NCI-H1105 treated with DMSO at 0.1 percent for 48 hours (cell line): ENCODE measurements at regions not wholly inside any gene's neighbourhood (a gene's known extent, or its start where the extent isn't known, plus 50 kb on each side); places are given as distances from the start of the nearest gene placed in this dataset.
A peak's percentile ranks its signal among the peaks of the same experiment; 100 is the strongest.

Experiments
- DNase-seq: peaks from one replicate; lab custom pipeline; 2025; lab: John Stamatoyannopoulos, UW

DNA sequence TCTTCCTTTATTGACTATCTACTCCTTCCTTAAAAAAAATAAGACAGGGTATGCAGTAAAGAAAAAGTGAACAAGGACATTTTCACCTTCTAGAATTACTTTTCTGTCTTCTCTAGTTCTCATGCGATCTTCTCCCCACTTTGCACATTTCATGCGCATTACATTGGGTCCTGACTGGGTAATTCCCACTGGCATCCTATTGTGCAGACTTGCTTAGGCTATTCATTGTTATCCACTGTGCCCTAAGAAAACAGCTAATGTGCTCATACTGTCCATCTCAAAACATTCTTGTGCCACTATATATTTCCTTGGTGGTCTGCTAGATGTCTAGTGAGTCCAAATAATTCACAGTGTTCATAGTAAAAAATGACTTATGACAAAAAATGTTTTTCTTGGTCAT lies 447.4 kb upstream of the ROBO1 start:
- no peak for DNase-seq

DNA sequence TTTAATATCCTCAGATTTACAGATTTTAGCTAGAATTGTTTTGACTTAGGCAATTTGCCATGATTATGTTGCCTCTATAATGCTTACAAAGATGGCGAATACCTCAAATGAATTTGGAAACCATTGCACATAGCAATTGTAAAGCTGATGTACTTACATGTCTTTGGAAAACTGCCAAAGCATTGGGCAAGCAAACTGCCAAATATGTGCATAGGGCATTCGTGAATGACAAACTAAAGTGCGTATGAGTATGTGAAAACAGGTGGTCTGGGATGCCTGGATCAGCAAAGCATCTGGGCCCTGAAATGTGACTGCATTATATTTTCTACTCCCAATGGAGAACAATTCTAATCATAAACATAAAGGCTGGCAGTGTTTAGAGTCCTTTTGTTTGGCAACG lies 445.3 kb upstream of the ROBO1 start:
- peak; percentile 90 for DNase-seq

DNA sequence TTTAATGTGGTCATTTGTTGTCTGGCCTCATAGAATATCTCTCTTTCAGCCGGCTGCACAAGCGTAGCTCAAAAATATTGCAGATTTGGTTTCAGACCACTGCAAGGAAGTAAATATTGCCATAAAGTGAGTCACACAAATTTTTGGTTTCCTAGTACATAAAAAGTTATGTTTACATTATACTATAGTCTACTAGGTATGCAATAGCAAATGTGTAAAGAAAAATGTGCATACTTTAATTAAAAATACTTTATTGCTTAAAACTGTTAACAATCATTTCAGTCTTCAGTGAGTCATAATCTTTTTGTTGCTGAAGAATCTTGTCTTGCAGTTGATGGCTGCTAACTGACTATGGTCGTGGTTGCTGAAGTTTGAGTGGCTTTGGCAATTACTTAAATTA lies 425.1 kb upstream of the ROBO1 start:
- no peak for DNase-seq

DNA sequence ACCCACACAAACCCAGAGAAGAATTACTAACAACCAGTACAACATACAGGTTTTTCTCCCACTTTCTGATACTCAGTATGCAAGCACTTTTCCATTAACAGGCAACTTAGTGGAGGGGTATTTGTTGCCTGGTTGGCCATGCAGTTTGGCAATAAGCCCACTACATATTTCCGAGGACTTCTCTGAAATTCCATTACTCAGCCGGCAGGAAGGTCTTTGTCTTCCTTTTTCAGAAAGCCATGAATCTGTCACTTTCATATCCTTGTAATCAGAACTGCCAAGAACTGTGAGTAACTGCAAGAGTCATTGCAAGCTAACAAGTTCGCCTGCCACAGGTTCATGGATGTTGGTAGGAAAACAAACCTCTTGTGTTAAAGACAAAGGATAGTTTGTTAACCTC lies 422.3 kb upstream of the ROBO1 start:
- DNase-seq = no peak

DNA sequence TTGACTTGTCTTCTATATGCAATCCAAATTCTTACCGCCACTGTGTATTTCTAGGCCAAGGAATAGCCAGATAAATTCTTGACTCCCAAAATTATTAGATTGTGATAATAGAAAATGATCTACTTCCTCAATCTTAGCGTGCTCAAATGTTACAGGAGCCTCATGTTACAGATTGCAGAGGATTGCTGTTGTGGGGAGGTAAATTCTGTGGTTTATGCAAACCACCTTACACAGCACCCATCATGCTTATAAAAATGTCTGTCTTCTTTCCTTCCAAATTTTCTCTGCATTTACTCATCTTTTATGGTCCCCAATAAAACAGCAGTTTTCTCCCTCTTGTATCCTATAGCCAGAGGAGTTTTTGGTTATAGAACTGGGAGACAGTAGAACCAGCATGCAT lies 420.2 kb upstream of the ROBO1 start:
- DNase-seq = no peak

DNA sequence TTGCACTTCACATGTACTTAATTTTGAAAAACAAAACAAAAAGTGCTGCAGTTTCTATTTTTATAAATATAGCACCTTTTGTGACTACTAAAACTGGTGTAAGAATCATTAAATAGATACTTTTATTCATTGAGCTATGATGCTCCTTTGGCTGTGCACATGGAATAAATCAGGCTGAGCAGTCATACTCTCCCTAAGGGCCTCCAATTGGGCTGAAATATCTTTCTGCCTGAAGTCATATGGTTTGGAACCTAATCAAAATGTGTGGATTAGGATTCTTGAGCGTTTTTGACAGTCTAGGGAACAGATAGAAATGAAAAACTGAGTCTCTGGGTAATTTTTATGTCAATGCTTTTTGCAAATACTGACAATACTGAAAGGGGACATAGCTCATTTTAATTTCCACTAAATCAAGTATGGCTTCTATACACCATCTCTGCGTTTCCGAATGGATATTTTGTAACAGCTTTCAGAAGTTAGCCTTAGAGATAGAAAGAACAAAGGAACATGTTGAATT lies 392.2 kb upstream of the ROBO1 start:
- DNase-seq = no peak

DNA sequence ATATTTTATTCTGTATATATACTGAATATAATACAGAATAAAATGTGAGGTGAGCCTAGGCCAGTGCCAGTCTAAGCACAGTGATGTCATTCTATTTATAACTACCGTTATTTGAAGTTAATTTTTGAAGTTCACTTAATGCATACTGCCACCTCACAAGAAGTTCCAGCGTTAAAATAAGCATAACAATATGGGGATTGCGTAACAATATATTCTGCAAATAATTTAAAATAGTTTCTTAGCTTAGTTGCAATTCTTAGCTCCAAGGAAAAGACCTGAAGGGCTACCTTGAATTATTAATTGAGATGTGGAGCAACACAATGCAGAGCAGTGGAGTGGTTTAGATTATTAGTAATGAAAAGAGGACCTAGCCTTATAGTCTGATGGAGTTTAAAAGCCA lies 390.5 kb upstream of the ROBO1 start:
- DNase-seq = no peak

DNA sequence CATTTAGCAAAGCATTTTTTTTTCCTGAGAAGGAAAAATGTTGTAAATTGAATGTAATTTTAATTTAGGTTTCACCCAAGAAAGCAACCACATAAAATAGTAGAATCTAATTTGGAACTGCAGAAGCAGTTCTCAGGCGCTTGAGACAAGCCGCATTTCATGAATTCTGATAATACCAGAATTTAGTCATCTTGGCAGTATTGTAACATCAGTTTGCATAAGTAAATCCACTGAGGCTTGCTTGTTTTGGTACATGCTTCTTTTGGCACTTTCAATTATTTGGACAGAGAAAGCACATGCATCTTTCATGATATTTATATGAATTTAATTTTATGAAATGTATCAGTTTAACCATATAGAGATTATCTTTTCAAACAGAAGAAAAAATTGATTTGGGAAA lies 389.7 kb upstream of the ROBO1 start:
- DNase-seq = no peak

DNA sequence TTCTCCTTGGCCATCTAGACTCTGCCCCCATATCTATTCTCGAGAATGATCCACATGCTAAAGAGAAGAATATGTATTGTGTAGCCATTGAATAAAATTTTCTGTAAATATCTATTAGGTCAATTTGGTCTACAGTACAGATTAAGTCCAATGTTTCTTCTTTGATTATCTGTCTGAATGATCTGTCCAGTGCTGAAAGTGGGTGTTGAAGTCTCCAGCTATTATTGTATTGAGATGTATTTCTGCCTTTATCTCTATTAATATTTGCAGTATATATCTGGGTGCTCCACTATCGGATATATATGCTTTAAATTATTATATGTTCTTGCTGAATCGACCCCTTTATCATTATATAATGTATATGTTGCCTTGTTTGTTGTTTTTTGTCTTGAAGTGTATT lies 384.9 kb upstream of the ROBO1 start:
- no peak for DNase-seq

DNA sequence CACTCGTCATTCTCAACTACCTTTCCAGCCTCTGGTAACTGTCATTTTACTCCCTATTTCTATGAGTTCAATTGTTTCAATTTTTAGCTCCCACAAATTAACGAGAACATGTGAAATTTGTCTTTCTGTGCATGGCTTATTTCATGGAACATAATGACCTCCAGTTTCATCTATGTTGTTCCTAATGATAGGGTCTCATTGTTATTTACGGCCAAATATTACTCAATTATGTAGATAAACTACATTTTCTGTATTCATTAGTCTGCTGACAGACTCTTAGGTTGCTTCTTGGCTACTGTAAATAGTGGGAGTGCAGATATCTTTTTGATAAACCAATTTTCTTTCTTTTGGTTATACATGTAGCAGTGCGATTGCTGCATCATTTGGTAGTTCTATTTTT lies 374.9 kb upstream of the ROBO1 start:
- peak; percentile 40 for DNase-seq

DNA sequence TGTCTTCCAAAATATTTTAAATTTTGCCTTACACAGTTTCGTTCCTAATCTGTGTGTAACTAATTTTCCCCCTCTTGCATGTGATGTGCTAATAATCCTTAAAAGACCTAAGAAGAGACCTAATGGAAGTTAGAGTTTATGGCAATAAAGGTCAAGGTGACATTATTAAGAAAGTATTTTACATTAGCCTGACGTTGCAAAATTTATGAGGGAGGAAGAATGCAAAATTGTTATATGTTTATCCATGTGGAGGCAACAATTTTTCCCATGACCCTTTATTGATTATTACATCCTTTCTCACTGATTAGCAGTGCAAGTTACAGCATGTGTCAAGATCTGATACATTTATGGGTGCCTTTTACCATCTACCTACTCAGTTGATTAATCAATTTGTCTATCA lies 373.8 kb upstream of the ROBO1 start:
- no peak for DNase-seq

DNA sequence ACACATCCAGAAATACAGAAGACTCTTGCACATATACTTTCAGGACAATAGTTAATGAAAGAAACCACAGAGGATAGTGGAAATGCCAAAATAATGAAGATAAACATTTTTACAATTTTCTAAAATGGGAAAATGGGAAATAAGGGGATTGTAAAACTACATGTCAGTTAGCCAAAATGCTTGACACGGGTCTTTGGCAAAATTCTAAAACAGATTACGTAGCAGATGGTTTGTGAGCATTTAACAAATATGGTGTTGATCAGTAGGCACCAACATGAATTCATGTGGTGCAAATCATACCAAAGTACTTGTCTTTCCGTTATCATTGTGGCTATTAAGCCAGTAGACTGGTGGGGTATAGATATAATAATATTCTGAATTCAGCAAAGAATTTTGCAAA lies 348.5 kb upstream of the ROBO1 start:
- no peak for DNase-seq

DNA sequence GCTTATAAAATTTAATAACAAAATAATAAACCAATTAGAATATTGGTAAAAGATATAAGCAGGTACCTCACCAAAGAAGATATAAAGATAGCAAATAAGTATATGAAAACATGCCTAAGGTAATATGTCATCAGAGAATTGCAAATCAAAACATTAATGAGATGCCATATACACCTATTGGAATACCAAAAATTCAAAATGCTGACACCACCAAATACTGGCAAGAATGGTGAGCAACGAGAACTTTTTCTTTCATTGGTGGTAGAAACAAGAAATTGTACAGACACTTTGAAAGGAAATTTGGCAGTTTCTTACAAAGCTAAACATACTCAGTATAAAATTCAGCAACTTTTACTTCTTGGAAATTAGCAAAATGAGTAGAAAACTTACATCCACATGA lies 346.9 kb upstream of the ROBO1 start:
- no peak for DNase-seq

DNA sequence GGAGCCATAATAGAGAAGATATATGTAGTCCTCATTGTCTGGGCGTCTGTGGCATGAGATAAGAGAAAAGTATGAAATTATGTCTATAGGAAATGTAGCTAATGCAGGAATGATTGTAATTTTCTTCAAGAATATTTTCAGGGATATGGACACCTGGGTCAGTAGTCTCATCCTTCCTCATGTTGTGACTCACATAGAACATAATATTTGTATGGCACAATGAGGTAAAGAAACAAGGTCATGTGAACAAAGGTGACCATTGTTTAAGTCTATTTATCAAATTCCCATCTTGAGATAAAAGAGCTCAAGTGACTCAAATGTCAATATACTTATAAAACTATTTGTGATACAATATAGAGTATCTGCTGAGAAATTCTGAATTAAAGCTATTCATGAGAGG lies 345.5 kb upstream of the ROBO1 start:
- DNase-seq = no peak

DNA sequence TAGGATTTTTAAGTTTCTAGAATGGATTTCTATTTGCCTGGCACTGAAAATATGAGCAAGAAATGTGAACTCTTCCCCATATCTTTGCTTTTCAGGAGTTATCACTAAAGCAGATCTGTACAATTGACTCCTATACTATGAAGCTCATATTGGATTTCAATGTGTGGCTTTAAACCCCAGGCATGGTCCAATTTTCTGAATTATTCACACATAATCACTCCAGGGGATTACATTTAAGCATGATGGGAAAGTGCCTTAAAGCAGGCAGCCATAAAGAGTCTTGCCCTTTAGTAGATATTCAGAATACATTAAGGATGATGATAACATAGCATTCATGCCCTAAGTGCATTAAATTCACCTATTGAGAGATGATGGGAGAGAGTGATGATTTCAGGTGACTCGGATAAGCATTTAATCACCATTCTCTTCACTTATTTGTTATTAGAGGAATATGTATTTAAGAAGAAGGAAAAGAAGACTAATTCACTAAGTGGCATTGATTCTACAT lies 331.8 kb upstream of the ROBO1 start:
- DNase-seq = no peak

DNA sequence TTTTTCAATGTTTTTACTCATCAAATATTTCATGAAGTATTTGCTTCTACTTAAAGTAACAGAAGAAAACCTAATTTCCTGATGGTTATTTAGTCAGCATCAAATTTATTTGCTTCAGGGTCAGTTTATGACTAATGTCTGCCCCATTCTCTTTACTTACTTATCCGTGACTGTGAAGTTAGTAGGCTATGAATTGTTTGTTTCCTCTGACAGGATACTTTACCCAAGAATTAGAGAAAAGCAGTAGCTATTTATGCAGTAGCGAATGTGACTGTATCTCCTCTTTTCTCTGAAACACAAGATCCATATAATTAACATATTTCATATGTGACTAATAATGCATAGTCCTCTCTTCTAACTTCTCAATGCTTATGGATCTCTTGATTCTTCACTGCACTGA lies 329.9 kb upstream of the ROBO1 start:
- no peak for DNase-seq

DNA sequence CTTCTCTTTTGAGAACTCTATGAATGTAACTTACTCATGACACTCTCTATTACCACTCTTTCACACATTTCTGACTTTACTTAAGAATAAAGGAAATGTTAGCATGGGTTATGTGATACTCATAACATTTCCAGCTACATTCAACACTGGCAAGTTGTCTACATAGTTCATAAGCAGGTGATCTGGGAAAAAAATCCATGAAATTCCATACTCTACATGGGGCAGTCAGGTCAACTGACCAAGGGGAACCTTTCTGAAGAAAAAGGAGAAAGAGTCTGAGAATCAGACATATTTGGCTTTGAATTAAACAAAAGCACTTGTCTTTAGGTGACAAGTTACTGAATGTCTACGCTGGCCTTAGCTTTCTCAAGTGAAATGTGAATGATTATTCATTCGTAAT lies 329.1 kb upstream of the ROBO1 start:
- no peak for DNase-seq

DNA sequence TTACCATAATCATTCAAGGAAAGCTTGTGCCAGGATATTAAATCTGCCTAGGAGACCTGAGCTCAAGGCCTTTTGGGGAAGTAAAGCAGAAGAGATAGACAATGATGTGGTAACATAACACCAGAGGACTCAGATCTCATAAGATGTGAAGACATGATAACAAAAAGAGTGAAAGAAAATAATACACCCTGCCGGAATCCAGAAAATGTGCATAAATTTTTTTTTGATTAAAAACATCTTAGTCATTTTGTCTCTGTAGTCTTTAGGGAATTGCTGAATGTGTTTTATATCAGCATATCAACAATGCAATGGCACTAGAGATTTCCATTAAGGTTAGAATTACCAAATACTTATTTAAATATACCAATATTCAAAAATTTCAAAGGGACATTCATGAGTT lies 326.8 kb upstream of the ROBO1 start:
- DNase-seq = no peak

DNA sequence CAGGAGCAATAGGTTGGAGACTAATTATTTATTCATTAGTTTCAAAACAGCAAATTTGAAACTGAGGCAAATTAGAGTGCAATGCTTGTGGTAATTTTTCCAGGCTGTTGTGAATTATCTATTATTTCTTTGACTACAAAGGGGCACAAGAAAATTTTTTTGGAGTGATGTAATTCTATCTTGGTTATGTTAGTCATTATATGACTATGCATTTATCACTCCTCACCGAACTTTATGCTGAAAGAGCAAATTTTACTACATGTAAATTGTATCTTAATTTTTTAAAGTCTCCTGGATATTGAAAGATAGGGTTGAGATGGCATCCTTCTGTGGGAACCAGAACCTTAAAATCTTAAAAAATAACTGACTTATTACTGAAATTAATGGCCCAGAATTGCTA lies 320.0 kb upstream of the ROBO1 start:
- DNase-seq = no peak

DNA sequence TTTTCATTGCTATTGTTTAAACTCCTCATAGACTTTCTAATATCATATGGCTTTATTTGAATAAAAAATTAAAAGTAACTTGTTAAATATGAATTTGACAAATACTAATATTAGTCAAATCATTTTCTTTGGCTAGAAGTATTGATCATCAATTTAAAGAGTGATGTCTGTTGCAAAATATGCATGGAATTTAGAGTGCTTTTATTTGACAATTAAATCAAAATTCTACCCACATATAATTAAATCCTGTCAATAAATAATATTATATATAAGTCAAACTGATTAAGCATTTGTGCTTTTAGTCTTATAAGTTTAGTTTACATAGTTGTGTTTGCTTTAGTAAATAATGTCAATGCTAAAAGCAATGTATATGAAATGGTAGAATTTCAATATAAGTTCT lies 318.6 kb upstream of the ROBO1 start:
- no peak for DNase-seq

DNA sequence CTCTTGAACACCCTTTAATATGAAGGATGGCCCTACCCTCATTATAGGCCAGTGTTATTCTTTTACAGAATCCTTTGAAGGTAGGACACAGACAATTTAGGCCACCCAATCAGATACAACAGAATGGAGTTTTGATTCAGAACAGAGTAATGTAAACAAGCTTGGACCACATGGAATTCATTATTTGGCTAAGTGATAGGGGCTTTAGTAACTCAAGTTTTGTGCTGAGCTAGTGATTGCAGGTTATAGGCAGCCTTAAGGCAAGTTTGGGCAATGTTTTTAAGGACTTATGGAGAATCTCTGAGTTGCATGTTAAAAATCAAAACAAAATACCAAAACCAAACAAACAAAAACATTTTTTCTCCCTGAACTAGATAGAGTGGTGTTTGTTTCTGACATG lies 312.1 kb upstream of the ROBO1 start:
- no peak for DNase-seq

DNA sequence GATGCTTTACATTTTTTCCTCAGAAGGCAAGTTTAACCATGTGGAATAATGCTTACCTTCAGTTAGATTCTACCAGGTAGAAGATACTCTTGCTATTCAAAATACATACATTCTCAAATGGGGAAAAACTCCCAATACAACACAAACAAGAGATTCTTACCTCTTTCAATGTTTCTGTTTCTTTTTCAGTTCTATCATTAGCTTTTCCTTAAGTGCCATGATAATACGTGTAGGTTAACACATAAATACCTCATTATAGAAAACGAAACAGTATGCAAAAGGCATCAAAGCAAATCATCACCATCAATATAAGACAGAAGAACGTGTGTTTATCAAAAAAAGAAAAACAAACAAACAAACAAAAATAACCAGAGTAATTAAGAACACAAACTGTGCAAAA lies 300.7 kb upstream of the ROBO1 start:
- no peak for DNase-seq

DNA sequence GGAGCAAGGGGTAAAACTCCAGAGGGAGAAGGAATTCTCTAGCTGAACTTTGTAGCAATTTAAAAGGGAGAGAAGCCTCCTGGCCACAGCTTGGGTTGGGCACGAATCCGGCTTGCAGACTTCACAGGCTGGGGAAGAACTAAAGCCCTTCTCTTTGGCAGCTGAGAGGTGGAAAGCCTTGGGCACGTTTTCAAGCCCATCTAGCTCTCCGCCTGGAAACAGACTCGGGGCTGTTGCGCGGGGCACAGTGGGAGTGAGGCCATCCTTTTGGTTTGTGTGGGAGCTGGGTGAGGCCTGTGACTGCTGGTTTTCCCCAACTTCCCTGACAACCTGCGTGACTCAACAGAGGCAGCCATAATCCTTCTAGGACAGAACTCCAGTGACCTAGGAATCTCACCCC lies 295.7 kb upstream of the ROBO1 start:
- DNase-seq = no peak

DNA sequence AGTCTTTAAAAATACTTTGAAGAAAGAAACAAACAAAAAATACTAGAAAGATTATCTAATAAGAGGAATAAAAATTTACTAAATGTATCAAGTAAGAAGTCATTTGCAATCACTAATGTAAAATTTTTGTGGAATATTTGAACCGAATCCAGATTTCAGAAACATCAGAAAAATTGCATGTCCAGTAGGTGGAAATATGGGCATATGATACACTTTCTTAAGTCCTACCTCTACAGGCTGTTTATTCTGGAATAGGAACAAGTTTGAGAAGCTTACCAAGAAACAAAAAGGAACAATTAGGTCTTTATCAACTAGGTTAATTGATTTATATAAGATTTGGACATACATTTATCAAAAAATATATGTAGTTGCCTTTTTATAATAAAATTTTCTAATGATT lies 292.9 kb upstream of the ROBO1 start:
- DNase-seq = no peak

DNA sequence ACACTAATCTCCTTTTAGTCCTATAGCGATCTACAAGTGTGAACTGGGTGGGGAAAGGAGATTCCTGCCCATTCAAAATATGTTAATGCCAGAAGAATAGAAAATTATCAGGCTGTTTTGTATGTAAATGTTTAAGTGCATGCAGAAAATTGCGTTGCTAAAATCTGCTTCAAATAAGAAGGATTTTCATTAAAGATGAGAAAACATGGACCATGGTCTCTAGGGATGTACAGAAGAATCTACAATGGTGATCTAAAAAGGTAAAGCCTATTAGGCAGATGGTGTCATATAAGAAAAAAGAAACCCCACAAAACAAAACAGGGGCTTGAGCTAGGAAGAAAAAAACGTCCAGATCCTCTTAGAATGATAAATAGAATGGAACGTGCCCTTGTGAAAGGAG lies 287.5 kb upstream of the ROBO1 start:
- DNase-seq = no peak
